IMR-90 (cell line): ENCODE measurements at regions not wholly inside any gene's neighbourhood (a gene's known extent, or its start where the extent isn't known, plus 50 kb on each side); places are given as distances from the start of the nearest gene placed in this dataset.
A peak's percentile ranks its signal among the peaks of the same experiment; 100 is the strongest.

Experiments
- ATAC-seq: fragments of 200-7000 bp; cut with Tn5 transposase; 2 replicates; pipeline ENCODE4 v1.9.1; 2020; ENCODE audit warnings: low read depth, mild to moderate bottlenecking, moderate library complexity
- BruUV-seq: library from RNA; stranded (reverse); fragments of 400-500 nt; replicated peaks from 2 replicates; lab custom pipeline; 2021; lab: Mats Ljungman, UMichigan
- CTCF ChIA-PET: fragments of 300-600 bp; formaldehyde crosslinking; extraction: SDS; loops from one replicate; lab custom pipeline; 2021; ENCODE audit warnings: antibody characterized with exemption; lab: Yijun Ruan, JAX
- POLR2A ChIA-PET: fragments of 300-600 bp; sonication (Branson Sonifier 250); formaldehyde crosslinking; loops from one replicate; lab custom pipeline; 2022; ENCODE audit warnings: antibody characterized with exemption; ENCODE audit not compliant: unreplicated experiment; lab: Charles Lee
- DNase-seq: peaks from one replicate; pipeline ENCODE4 v3.0.0; 2013
- H2AFZ ChIP-seq: replicated peaks from 2 replicates; pipeline ENCODE3; 2013; ENCODE audit warnings: low read length, mild to moderate bottlenecking; ENCODE audit not compliant: poor library complexity
- H2AK5ac ChIP-seq: 2 replicates; pipeline ENCODE4 v1.6.1; 2013; ENCODE audit warnings: low read depth, low read length, inconsistent platforms
- H2AK9ac ChIP-seq: replicated peaks from 2 replicates; pipeline ENCODE3; 2013; ENCODE audit warnings: mild to moderate bottlenecking, low read depth, low read length, moderate library complexity; ENCODE audit not compliant: poor library complexity
- H2BK120ac ChIP-seq: 2 replicates; pipeline ENCODE4 v1.6.1; 2013; ENCODE audit warnings: low read depth, low read length, inconsistent platforms
- H2BK15ac ChIP-seq: 3 replicates; pipeline ENCODE4 v1.6.1; 2013; ENCODE audit warnings: low read depth, low read length, inconsistent platforms
- H2BK20ac ChIP-seq: 2 replicates; pipeline ENCODE4 v1.6.1; 2013; ENCODE audit warnings: low read depth, mild to moderate bottlenecking, inconsistent platforms, low read length, moderate library complexity
- H2BK5ac ChIP-seq: 2 replicates; pipeline ENCODE4 v1.6.1; 2013; ENCODE audit warnings: mild to moderate bottlenecking, low read depth, low read length, inconsistent platforms; ENCODE audit not compliant: poor library complexity, severe bottlenecking
- H3K14ac ChIP-seq: replicated peaks from 2 replicates; pipeline ENCODE4 v1.6.1; 2013; ENCODE audit warnings: low read depth, low read length, inconsistent platforms
- H3K18ac ChIP-seq: 2 replicates; pipeline ENCODE4 v1.6.1; 2013; ENCODE audit warnings: low read depth, low read length, control low read depth
- H3K23ac ChIP-seq: 2 replicates; pipeline ENCODE4 v1.6.1; 2013; ENCODE audit warnings: low read depth, low read length, inconsistent platforms
- H3K27ac ChIP-seq: 2 replicates; pipeline ENCODE4 v1.5.1; 2013; ENCODE audit warnings: mild to moderate bottlenecking, control low read depth, low read length; ENCODE audit not compliant: insufficient read depth
- H3K27me3 ChIP-seq: 2 replicates; pipeline ENCODE4 v1.6.1; 2013; ENCODE audit warnings: low read length; ENCODE audit not compliant: control insufficient read depth, insufficient read depth
- H3K36me3 ChIP-seq: 2 replicates; pipeline ENCODE4 v1.6.1; 2013; ENCODE audit warnings: low read length, mixed read lengths; ENCODE audit not compliant: control insufficient read depth, insufficient read depth
- H3K4ac ChIP-seq: 2 replicates; pipeline ENCODE4 v1.6.1; 2013; ENCODE audit warnings: low read depth, low read length, inconsistent platforms
- H3K4me1 ChIP-seq: 2 replicates; pipeline ENCODE4 v1.6.1; 2013; ENCODE audit warnings: low read length, mixed read lengths; ENCODE audit not compliant: control insufficient read depth, insufficient read depth
- H3K4me2 ChIP-seq: 2 replicates; pipeline ENCODE4 v1.6.1; 2013; ENCODE audit warnings: low read depth, mild to moderate bottlenecking, control low read depth, low read length, moderate library complexity
- H3K4me3 ChIP-seq: 2 replicates; pipeline ENCODE4 v1.5.1; 2013; ENCODE audit warnings: low read depth, mild to moderate bottlenecking, control low read depth, low read length, moderate library complexity; ENCODE audit not compliant: insufficient read depth
- H3K56ac ChIP-seq: 2 replicates; pipeline ENCODE4 v1.6.1; 2013; ENCODE audit warnings: low read length, inconsistent platforms; ENCODE audit not compliant: insufficient read depth; ENCODE audit errors: extremely low read depth
- H3K79me1 ChIP-seq, 2 experiments: 2 replicates each; pipeline ENCODE4 v1.6.1; 2013; ENCODE audit warnings: low read length in 2 of 2, inconsistent platforms in 1 of 2, low read depth in 1 of 2
- H3K9ac ChIP-seq: 2 replicates; pipeline ENCODE4 v1.6.1; 2013; ENCODE audit warnings: low read depth, low read length, control low read depth
- H3K9me1 ChIP-seq: 2 replicates; pipeline ENCODE4 v1.6.1; 2013; ENCODE audit warnings: low read length, inconsistent platforms; ENCODE audit not compliant: insufficient read depth
- H3K9me3 ChIP-seq: 2 replicates; pipeline ENCODE4 v1.6.1; 2013; ENCODE audit warnings: low read length; ENCODE audit not compliant: control insufficient read depth, insufficient read depth
- H4K20me1 ChIP-seq: 2 replicates; pipeline ENCODE4 v1.6.1; 2013; ENCODE audit warnings: low read length, inconsistent platforms; ENCODE audit not compliant: insufficient read depth
- H4K5ac ChIP-seq: 2 replicates; pipeline ENCODE4 v1.6.1; 2013; ENCODE audit warnings: mild to moderate bottlenecking, low read depth, low read length, control low read depth
- H4K8ac ChIP-seq, 2 experiments: 2 replicates each; pipeline ENCODE4 v1.6.1; 2013; ENCODE audit warnings: low read depth in 2 of 2, low read length in 2 of 2, control low read depth in 1 of 2, inconsistent platforms in 1 of 2
- H4K91ac ChIP-seq: 2 replicates; pipeline ENCODE4 v1.6.1; 2013; ENCODE audit warnings: low read depth, low read length, inconsistent platforms; ENCODE audit not compliant: insufficient read depth
- MXI1 ChIP-seq: IDR thresholded peaks from 2 replicates; pipeline ENCODE4 v1.6.1; 2012; ENCODE audit warnings: low read depth, mild to moderate bottlenecking, low read length, moderate library complexity, borderline replicate concordance
- NFE2L2 ChIP-seq: fragments of 150-350 bp; IDR thresholded peaks from 2 replicates; pipeline ENCODE4 v1.6.1; 2016; ENCODE audit warnings: low read depth, mild to moderate bottlenecking, low read length
- RCOR1 ChIP-seq: IDR thresholded peaks from 2 replicates; pipeline ENCODE4 v1.6.1; 2012; ENCODE audit warnings: mild to moderate bottlenecking, low read length, improper control_type of control experiment; ENCODE audit not compliant: insufficient replicate concordance
- WGBS, 2 experiments: methylation state at CpG; one replicate each; pipeline versions ENCODE4 v1.1.5 to v1.1.7; 2013; ENCODE audit warnings: missing lambda C conversion rate in 2 of 2; ENCODE audit not compliant: insufficient read length in 1 of 2; ENCODE audit errors: extremely low coverage in 2 of 2; 5-methylcytosine and 5-hydroxymethylcytosine counted together
- dilution Hi-C: fragments of 300-500 bp; cut with HindIII; formaldehyde crosslinking; loops from one replicate; pipeline ENCODE4 v1.14.3; 2018; ENCODE audit warnings: low sequenced_read_pairs; ENCODE audit not compliant: unreplicated experiment
- in situ Hi-C: fragments of 300-500 bp; cut with MboI; formaldehyde crosslinking; loops from 3 replicates; pipeline ENCODE4 v1.14.3; 2019; ENCODE audit warnings: low sequenced_read_pairs, inconsistent platforms, mixed read lengths
- intact Hi-C: fragments of 100-400 bp; cut with micrococcal nuclease; formaldehyde crosslinking; loops from 2 replicates; pipeline ENCODE4 v1.10.0; 2022

DNA sequence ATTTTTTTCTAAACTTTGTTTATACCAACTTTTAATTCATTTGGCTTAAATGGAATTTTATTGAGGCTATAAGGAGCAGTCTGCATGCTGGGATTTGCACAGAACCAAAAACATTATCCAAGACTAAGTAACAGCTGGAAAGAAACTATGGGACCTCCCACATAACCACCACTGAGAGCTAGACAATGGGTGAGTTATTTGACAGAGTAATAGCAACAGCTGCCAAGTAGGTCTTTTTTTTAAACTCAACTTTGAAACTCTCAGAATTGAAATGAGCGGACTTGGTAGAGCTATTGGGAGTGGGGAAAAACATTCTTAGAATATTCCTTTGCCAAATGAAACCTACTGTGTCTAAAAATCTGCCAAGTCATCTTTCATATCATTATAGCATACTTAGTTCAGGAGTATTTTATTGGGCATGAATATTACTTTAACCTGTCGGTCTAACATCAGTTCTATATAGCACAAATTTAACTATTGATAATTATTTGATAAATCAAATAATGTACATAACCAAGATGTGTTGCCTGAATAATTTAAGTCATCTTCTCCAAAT, 1428.0 kb downstream of the PCDH7 start:
- no peak overlapping the region for H2AK5ac ChIP-seq
- no CpG with 5 or more reads among the region's 2 CpGs for WGBS, 2 experiments
- dilution Hi-C loops, result no loop called here

More for the DNA sequence above, 1428.0 kb downstream of the PCDH7 start:
- Histone ChIP-seq H3K27me3 (no peaks in the 10 kb centered on the region), H3K23ac (no peak overlapping the region), H3K9me1 (no peaks in the 10 kb centered on the region), H3K4me2 (no peak overlapping the region), H2BK15ac (no peak overlapping the region), H2BK20ac (no peak overlapping the region), H3K4ac (no peak overlapping the region), H3K27ac (no peak overlapping the region), H2AK9ac (no peak overlapping the region), H2BK5ac (no peak overlapping the region), H3K18ac (no peak overlapping the region), H3K9ac (no peak overlapping the region), H2BK120ac (no peak overlapping the region), H3K4me3 (no peak overlapping the region), H3K9me3 (no peaks in the 10 kb centered on the region), H3K4me1 (no peaks in the 10 kb centered on the region), H4K5ac (no peak overlapping the region), H3K14ac (no peak overlapping the region), H3K36me3 (no peaks in the 10 kb centered on the region), H3K56ac (no peak overlapping the region), H4K8ac (no peak overlapping the region), H3K79me1 (no peaks in the 10 kb centered on the region), H4K20me1 (no peaks in the 10 kb centered on the region), H4K91ac (no peak overlapping the region), H2AFZ (no peak overlapping the region)
- intact Hi-C loops (no loop called here), in situ Hi-C loops (no loop called here)
- TF ChIP-seq MXI1 (no peak), RCOR1 (no peak), NFE2L2 (peak; percentile 25; the same call in 1 of the 2 replicates)
- CTCF ChIA-PET, result no interaction called here
- POLR2A ChIA-PET, result no interaction called here
- BruUV-seq, result no TSS peak
- ATAC-seq (no peak; the same call in 1 of the 2 replicates), DNase-seq (no peak)
